Embryonic facial prominence (tissue), 1 donor: ENCODE measurements at regions not wholly inside any gene's neighbourhood (a gene's known extent, or its start where the extent isn't known, plus 50 kb on each side); places are given as distances from the start of the nearest gene placed in this dataset.
A peak's percentile ranks its signal among the peaks of the same experiment; 100 is the strongest.

Source experiments
- DNase-seq: peaks from one replicate; pipeline ENCODE4 v3.0.0-alpha.2; 2016; ENCODE audit errors: extremely low spot score

- peak; percentile 74 for DNase-seq
These were observed 90.3 kb upstream of the TMEM17 start for GRCh38 chr2:62596061-62596921.

- DNase-seq, result no peak
These were observed 89.5 kb upstream of the TMEM17 start for GRCh38 chr2:62595474-62595873.

GRCh38 chr2:62593825-62594224 lies 87.8 kb upstream of the TMEM17 start:
- no peak for DNase-seq

- no peak for DNase-seq
These were observed 85.5 kb upstream of the TMEM17 start for GRCh38 chr2:62591491-62591890.

- DNase-seq, result no peak
These were observed 83.8 kb upstream of the TMEM17 start for GRCh38 chr2:62589691-62590356.

GRCh38 chr2:62587592-62587991 lies 81.6 kb upstream of the TMEM17 start:
- DNase-seq, result no peak

GRCh38 chr2:62586981-62587380 lies 81.0 kb upstream of the TMEM17 start:
- no peak for DNase-seq

- no peak for DNase-seq
These were observed 73.0 kb upstream of the TMEM17 start for GRCh38 chr2:62578803-62579640.

- DNase-seq, result peak; percentile 43
These were observed 72.2 kb upstream of the TMEM17 start for GRCh38 chr2:62577994-62578781.

- DNase-seq, result no peak
These were observed 70.4 kb upstream of the TMEM17 start for GRCh38 chr2:62576276-62576939.

GRCh38 chr2:62573936-62574335 lies 67.9 kb upstream of the TMEM17 start:
- no peak for DNase-seq

- no peak for DNase-seq
These were observed 67.2 kb upstream of the TMEM17 start for GRCh38 chr2:62573137-62573731.

GRCh38 chr2:62570861-62571698 lies 65.1 kb upstream of the TMEM17 start:
- no peak for DNase-seq

GRCh38 chr2:62569907-62570841 lies 64.2 kb upstream of the TMEM17 start:
- no peak for DNase-seq

GRCh38 chr2:62568983-62569837 lies 63.2 kb upstream of the TMEM17 start:
- no peak for DNase-seq

- DNase-seq, result no peak
These were observed 62.1 kb upstream of the TMEM17 start for GRCh38 chr2:62568074-62568473.

- DNase-seq, result no peak
These were observed 61.7 kb upstream of the TMEM17 start for GRCh38 chr2:62567669-62568068.

GRCh38 chr2:62566847-62567246 lies 60.9 kb upstream of the TMEM17 start:
- no peak for DNase-seq
